IPS-NIHi11 (cell line): ENCODE measurements at regions not wholly inside any gene's neighbourhood (a gene's known extent, or its start where the extent isn't known, plus 50 kb on each side); places are given as distances from the start of the nearest gene placed in this dataset.
"Not testable (repeated sequence)": the region's sequence is repeated elsewhere in the genome, so short reads cannot be mapped to it uniquely, and the experiment has no call there.

Experiments used
- DNase-seq: peaks from one replicate; pipeline ENCODE4 v3.0.0; 2012; ENCODE audit warnings: mixed read lengths, low spot score

- no peak for DNase-seq
These were observed 194.3 kb downstream of the DLEU7 start for GRCh38 chr13:50649211-50649610.

GRCh38 chr13:50650592-50651504 lies 192.6 kb downstream of the DLEU7 start:
- no peak for DNase-seq

- no peak for DNase-seq
These were observed 191.6 kb downstream of the DLEU7 start for GRCh38 chr13:50651922-50652321.

- DNase-seq = no peak
These were observed 189.2 kb downstream of the DLEU7 start for GRCh38 chr13:50654331-50654730.

GRCh38 chr13:50661881-50662280 lies 181.6 kb downstream of the DLEU7 start:
- not testable (repeated sequence) for DNase-seq

- no peak for DNase-seq
These were observed 178.5 kb downstream of the DLEU7 start for GRCh38 chr13:50664951-50665350.

- no peak for DNase-seq
These were observed 175.4 kb downstream of the DLEU7 start for GRCh38 chr13:50668049-50668448.

- no peak for DNase-seq
These were observed 174.7 kb downstream of the DLEU7 start for GRCh38 chr13:50668691-50669271.

GRCh38 chr13:50670272-50670671 lies 173.2 kb downstream of the DLEU7 start:
- DNase-seq = no peak

GRCh38 chr13:50670847-50671496 lies 172.5 kb downstream of the DLEU7 start:
- DNase-seq = no peak

GRCh38 chr13:50671497-50671850 lies 172.0 kb downstream of the DLEU7 start:
- no peak for DNase-seq

- no peak for DNase-seq
These were observed 171.5 kb downstream of the DLEU7 start for GRCh38 chr13:50672025-50672424.

GRCh38 chr13:50675651-50676050 lies 167.8 kb downstream of the DLEU7 start:
- DNase-seq = no peak

- no peak for DNase-seq
These were observed 166.9 kb downstream of the DLEU7 start for GRCh38 chr13:50676602-50677001.

- no peak for DNase-seq
These were observed 166.2 kb downstream of the DLEU7 start for GRCh38 chr13:50677258-50677657.

GRCh38 chr13:50677687-50678463 lies 165.6 kb downstream of the DLEU7 start:
- DNase-seq = no peak

- DNase-seq = no peak
These were observed 164.9 kb downstream of the DLEU7 start for GRCh38 chr13:50678464-50679162.

- no peak for DNase-seq
These were observed 164.2 kb downstream of the DLEU7 start for GRCh38 chr13:50679321-50679720.

- no peak for DNase-seq
These were observed 161.5 kb downstream of the DLEU7 start for GRCh38 chr13:50682002-50682401.

GRCh38 chr13:50682966-50683365 lies 160.5 kb downstream of the DLEU7 start:
- no peak for DNase-seq

- DNase-seq = no peak
These were observed 159.1 kb downstream of the DLEU7 start for GRCh38 chr13:50684366-50684765.

- DNase-seq = peak; percentile 32
These were observed 158.0 kb downstream of the DLEU7 start for GRCh38 chr13:50685491-50685890.
